HG02970 (cell line): ENCODE measurements at regions not wholly inside any gene's neighbourhood (a gene's known extent, or its start where the extent isn't known, plus 50 kb on each side); places are given as distances from the start of the nearest gene placed in this dataset.

ENCODE experiments used
- ATAC-seq: cut with Tn5 transposase; IDR thresholded peaks from one replicate; pipeline ENCODE4 v1.9.1; 2021; ENCODE audit warnings: mild to moderate bottlenecking, moderate library complexity, moderate number of reproducible peaks; ENCODE audit not compliant: unreplicated experiment, low FRiP score

- no peak for ATAC-seq
Observed at GRCh38 chr2:15775753-15776628, 164.4 kb upstream of the MYCN start.

- ATAC-seq: no peak
Observed at GRCh38 chr2:15776629-15776919, 163.8 kb upstream of the MYCN start.

- ATAC-seq: no peak
Observed at GRCh38 chr2:15776992-15777702, 163.2 kb upstream of the MYCN start.

- ATAC-seq: no peak
Observed at GRCh38 chr2:15777795-15778371, 162.5 kb upstream of the MYCN start.

- ATAC-seq: no peak
Observed at GRCh38 chr2:15778529-15779219, 161.7 kb upstream of the MYCN start.

- ATAC-seq: no peak
Observed at GRCh38 chr2:15779381-15780041, 160.8 kb upstream of the MYCN start.

GRCh38 chr2:15780234-15780633 lies 160.1 kb upstream of the MYCN start:
- no peak for ATAC-seq

GRCh38 chr2:15780912-15781574 lies 159.3 kb upstream of the MYCN start:
- ATAC-seq: no peak

GRCh38 chr2:15782009-15782751 lies 158.2 kb upstream of the MYCN start:
- no peak for ATAC-seq

GRCh38 chr2:15782769-15783294 lies 157.5 kb upstream of the MYCN start:
- no peak for ATAC-seq

GRCh38 chr2:15783489-15783888 lies 156.9 kb upstream of the MYCN start:
- no peak for ATAC-seq

- ATAC-seq: no peak
Observed at GRCh38 chr2:15784106-15784885, 156.1 kb upstream of the MYCN start.

GRCh38 chr2:15784886-15785801 lies 155.2 kb upstream of the MYCN start:
- no peak for ATAC-seq

GRCh38 chr2:15786003-15786654 lies 154.2 kb upstream of the MYCN start:
- no peak for ATAC-seq

GRCh38 chr2:15786901-15787300 lies 153.4 kb upstream of the MYCN start:
- ATAC-seq: no peak

GRCh38 chr2:15787535-15788454 lies 152.6 kb upstream of the MYCN start:
- ATAC-seq: no peak
